Prostate gland (tissue), 2 donors: ENCODE measurements at regions not wholly inside any gene's neighbourhood (a gene's known extent, or its start where the extent isn't known, plus 50 kb on each side); places are given as distances from the start of the nearest gene placed in this dataset.
"Not testable (repeated sequence)": the region's sequence is repeated elsewhere in the genome, so short reads cannot be mapped to it uniquely, and the experiment has no call there.

Experiments
- DNase-seq: peaks from one replicate; pipeline ENCODE4 v3.0.0-alpha.2; 2019; ENCODE audit warnings: low spot score
- H3K27ac ChIP-seq, 2 donors: fragments of 200-600 bp; sonication (generic); 2 replicates each; pipeline ENCODE4 v1.5.1; 2017 to 2019
- H3K27me3 ChIP-seq: fragments of 200-600 bp; sonication (generic); replicated peaks from 2 replicates; pipeline ENCODE4 v1.5.1; 2019; ENCODE audit not compliant: insufficient read depth
- H3K36me3 ChIP-seq, 2 donors: fragments of 200-600 bp; sonication (generic); 1 replicate in 1 of 2; 2 replicates in 1 of 2; pipeline versions ENCODE4 v1.5.1 to v1.8.1; 2017 to 2019
- H3K4me1 ChIP-seq: fragments of 200-600 bp; sonication (generic); replicated peaks from 2 replicates; pipeline ENCODE4 v1.5.1; 2019
- H3K4me3 ChIP-seq, 2 donors: fragments of 200-600 bp; sonication (generic); 2 replicates each; pipeline ENCODE4 v1.5.1; 2017 to 2019
- H3K9me3 ChIP-seq: fragments of 200-600 bp; sonication (generic); 2 replicates; pipeline ENCODE4 v1.5.1; 2017
- CTCF ChIP-seq, 4 experiments: fragments of 200-600 bp in 2 of 4; fragments of 450-650 bp in 2 of 4; sonication (generic) in 2 of 4; IDR thresholded peaks; 1 replicate in 3 of 4; 2 replicates in 1 of 4; pipeline ENCODE4 v1.5.1; 2016 to 2019; ENCODE audit warnings: antibody characterized with exemption in 4 of 4, mild to moderate bottlenecking in 2 of 4, moderate library complexity in 2 of 4
- POLR2A ChIP-seq: fragments of 450-650 bp; IDR thresholded peaks from one replicate; pipeline ENCODE4 v1.6.1; 2016; ENCODE audit warnings: antibody characterized with exemption, mild to moderate bottlenecking
- POLR2AphosphoS5 ChIP-seq: sonication (generic); formaldehyde crosslinking; IDR thresholded peaks from one replicate; pipeline ENCODE4 v1.6.1; 2017; ENCODE audit warnings: antibody characterized with exemption
- WGBS: methylation state at CpG from one replicate; pipeline ENCODE4 v1.1.5; 2018; 5-methylcytosine and 5-hydroxymethylcytosine counted together
- intact Hi-C: fragments of 100-400 bp; cut with DNase I; formaldehyde crosslinking; loops from one replicate; pipeline ENCODE4 v1.14.2; 2022

GRCh38 chr3:115204475-115204874 is 57.4 kb upstream of the ZBTB20 start:
- Histone ChIP-seq H3K4me1 (no peaks in the 10 kb centered on the region), H3K27me3 (no peaks in the 10 kb centered on the region), H3K9me3 (no peaks in the 10 kb centered on the region), H3K36me3 (no peaks in the 10 kb centered on the region), H3K27ac (no peak overlapping the region), H3K4me3 (no peak overlapping the region)
- intact Hi-C loops = no loop called here
- TF ChIP-seq POLR2AphosphoS5 (no peak), CTCF (IDR thresholded peaks at IDR 0.05) (no peak), POLR2A (no peak)
- DNase-seq = no peak

- Histone ChIP-seq H3K36me3 (no peaks in the 10 kb centered on the region), H3K9me3 (no peaks in the 10 kb centered on the region), H3K4me3 (no peak overlapping the region), H3K27ac (no peak overlapping the region), H3K4me1 (no peaks in the 10 kb centered on the region), H3K27me3 (no peaks in the 10 kb centered on the region)
- 95% methylated on average over 3 of the region's 3 CpGs for WGBS
- TF ChIP-seq POLR2AphosphoS5 (no peak), CTCF (IDR thresholded peaks at IDR 0.05) (no peak), POLR2A (no peak)
- no peak for DNase-seq
- intact Hi-C loops = no loop called here
Observed at GRCh38 chr3:115208066-115208750, 61.1 kb upstream of the ZBTB20 start.

- no peak for TF ChIP-seq POLR2AphosphoS5
- no peak for TF ChIP-seq POLR2A
- no peak for TF ChIP-seq CTCF (IDR thresholded peaks at IDR 0.05)
- Histone ChIP-seq H3K9me3 (no peaks in the 10 kb centered on the region), H3K27me3 (no peaks in the 10 kb centered on the region), H3K36me3 (no peaks in the 10 kb centered on the region), H3K4me1 (no peaks in the 10 kb centered on the region), H3K27ac (no peak overlapping the region), H3K4me3 (no peak overlapping the region)
- no peak for DNase-seq
- WGBS = 28% methylated on average over 4 of the region's 4 CpGs
- intact Hi-C loops = loop anchor here (10.0 kb wide), 1 partner anchor 303 kb away; no protein-coding TSS in a partner anchor
Observed at GRCh38 chr3:115211810-115212492, 64.9 kb upstream of the ZBTB20 start.

GRCh38 chr3:115212615-115213014 is 65.5 kb upstream of the ZBTB20 start:
- no peak overlapping the region for H3K27ac ChIP-seq
- intact Hi-C loops = loop anchor here (10.0 kb wide), 1 partner anchor 302 kb away; no protein-coding TSS in a partner anchor
- DNase-seq = no peak
- no peak overlapping the region for H3K4me3 ChIP-seq
- TF ChIP-seq POLR2AphosphoS5 (no peak), CTCF (IDR thresholded peaks at IDR 0.05) (no peak), POLR2A (no peak)
- no peaks in the 10 kb centered on the region for H3K36me3 ChIP-seq
- no peaks in the 10 kb centered on the region for H3K9me3 ChIP-seq
- H3K4me1 ChIP-seq = no peaks in the 10 kb centered on the region
- H3K27me3 ChIP-seq = no peaks in the 10 kb centered on the region

- H3K27me3 ChIP-seq, H3K36me3 ChIP-seq, H3K9me3 ChIP-seq, H3K4me3 ChIP-seq, H3K4me1 ChIP-seq, DNase-seq, H3K27ac ChIP-seq: not testable (repeated sequence)
- intact Hi-C loops = loop anchor here (10.0 kb wide), 1 partner anchor 302 kb away; no protein-coding TSS in a partner anchor
- 89% methylated on average over 8 of the region's 8 CpGs for WGBS
Observed at GRCh38 chr3:115213052-115213451, 66.0 kb upstream of the ZBTB20 start.
